ENCODE measurements at regions not wholly inside any gene's neighbourhood (a gene's known extent, or its start where the extent isn't known, plus 50 kb on each side); places are given as distances from the start of the nearest gene placed in this dataset.

DNA sequence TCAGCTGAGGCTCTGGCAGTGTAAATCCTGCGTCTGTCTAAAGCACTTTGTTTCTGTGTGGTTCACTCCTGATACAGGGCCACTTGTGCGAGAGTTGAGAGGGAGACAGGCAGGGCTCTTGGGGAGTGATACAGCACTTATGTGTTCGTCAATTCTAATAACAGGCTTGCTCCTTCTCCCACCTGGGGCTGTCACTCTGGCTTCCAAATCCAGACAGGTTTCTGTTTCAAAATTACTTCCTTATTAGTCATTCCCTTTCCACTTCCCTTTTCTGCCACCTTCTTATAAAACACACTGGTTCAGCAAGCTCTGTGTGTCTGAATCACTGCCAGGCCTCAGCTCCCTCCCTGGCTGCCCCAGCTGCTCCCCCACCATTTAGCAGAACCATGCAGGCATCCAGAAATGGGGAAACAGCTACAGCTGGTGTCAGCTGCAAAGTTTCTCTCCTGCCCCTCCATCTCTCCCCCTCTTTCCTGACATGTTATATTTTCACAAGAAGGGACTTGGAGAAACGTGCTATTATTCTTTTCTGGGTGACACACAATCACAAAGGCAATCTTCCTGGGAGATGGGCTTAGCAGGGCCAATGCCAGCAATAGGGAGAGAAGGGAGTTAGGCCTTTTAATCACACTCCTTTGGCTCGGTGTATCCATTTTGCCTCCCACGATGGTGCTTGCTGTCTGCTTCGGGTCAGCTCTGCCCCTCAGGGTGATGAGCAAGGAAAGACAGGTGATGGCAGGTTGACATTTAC is 58.4 kb upstream of the ZNRF2 start:
- TF ChIP-seq, protein P1, sequence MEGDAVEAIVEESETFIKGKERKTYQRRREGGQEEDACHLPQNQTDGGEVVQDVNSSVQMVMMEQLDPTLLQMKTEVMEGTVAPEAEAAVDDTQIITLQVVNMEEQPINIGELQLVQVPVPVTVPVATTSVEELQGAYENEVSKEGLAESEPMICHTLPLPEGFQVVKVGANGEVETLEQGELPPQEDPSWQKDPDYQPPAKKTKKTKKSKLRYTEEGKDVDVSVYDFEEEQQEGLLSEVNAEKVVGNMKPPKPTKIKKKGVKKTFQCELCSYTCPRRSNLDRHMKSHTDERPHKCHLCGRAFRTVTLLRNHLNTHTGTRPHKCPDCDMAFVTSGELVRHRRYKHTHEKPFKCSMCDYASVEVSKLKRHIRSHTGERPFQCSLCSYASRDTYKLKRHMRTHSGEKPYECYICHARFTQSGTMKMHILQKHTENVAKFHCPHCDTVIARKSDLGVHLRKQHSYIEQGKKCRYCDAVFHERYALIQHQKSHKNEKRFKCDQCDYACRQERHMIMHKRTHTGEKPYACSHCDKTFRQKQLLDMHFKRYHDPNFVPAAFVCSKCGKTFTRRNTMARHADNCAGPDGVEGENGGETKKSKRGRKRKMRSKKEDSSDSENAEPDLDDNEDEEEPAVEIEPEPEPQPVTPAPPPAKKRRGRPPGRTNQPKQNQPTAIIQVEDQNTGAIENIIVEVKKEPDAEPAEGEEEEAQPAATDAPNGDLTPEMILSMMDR (IDR thresholded peaks at IDR 0.05) = no peak
- no peak for TF ChIP-seq POLR2A (IDR thresholded peaks at IDR 0.05)

All from Peyer's patch (tissue), 4 donors.